Fibroblast of skin of abdomen (primary cell): ENCODE measurements at regions not wholly inside any gene's neighbourhood (a gene's known extent, or its start where the extent isn't known, plus 50 kb on each side); places are given as distances from the start of the nearest gene placed in this dataset.
A peak's percentile ranks its signal among the peaks of the same experiment; 100 is the strongest.

Source experiments
- DNase-seq: peaks from one replicate; pipeline ENCODE4 v3.0.0-alpha.2; 2013

- DNase-seq = peak; percentile 69
Observed at GRCh38 chr12:13278249-13278787, 81.8 kb downstream of the EMP1 start.

- DNase-seq = no peak
Observed at GRCh38 chr12:13277293-13277692, 80.8 kb downstream of the EMP1 start.

DNA sequence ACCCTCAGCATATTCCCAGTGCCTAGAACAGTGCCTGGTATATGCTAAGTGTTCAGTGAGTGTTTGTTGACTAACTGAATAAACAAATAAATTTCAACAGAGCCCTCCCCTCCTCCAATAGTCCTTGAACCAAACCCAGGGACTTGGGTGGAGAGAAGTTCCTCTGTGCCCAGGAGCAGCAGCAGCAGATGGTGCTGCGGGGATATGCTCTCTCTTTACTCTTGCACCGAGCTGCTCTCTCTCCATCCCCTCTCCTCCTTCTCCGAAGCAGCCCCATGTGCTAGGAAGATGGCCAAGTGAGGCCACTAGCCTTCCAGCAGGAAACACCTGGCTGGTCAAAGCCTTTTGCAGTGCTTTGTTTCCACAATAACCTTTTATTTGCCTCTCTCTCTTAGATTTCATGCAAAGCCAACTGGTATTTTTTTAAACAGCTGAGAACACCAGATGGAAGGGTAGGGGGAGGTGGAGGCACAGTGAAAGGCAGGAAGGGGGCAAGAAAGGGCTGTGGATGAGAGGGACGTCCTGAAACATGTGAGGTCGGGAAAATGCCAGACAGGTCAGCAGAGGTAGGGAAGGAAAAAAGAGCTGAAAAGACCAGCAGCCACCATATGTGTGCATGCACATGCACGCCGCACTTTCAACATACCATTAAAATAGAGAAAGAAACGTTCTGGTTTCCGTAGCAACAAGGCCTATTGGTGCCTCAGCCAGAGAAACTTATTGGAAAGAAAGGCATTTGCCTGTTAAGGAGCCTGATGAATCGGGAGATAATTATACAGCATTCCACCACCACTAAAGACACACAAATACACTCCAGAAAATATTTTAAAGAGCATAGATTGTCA, 78.9 kb downstream of the EMP1 start:
- no peak for DNase-seq

DNA sequence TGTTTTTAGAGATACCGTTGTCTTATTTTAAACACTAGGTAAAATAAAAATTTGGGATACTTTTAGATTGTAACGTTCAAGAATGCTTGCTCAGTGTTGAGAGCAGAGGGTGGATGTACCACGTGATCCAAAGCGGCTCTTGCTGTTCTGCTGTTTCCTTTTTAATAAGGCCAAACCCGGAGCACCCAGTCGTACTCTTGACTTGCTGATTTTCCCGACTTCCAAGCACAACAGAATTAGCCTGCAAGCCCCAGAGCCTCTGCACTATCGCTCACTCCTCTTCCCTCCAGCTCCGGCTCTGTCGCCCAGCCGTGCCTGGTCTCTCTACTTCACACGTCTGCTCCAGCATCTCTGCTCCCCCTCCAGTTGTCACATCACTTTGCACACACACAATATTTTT, 77.3 kb downstream of the EMP1 start:
- no peak for DNase-seq

DNA sequence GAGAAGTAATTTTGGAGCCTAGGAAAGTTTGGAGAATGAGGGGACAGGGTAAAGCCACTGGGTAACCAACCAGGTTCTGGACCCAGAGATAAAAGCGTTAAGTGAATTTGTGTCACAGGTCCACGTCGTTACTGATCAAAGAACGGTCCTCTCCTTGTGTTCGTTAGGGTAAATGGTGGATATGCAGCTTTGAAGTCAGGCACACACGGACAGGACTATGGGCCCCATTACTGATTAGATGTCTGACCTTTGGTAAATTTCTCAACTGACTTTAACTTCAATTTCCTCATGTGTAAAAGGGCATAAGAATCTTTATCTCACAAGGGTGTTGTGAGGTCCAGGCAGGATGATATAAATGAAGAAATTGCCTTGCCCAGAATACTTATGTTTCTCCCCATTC, 76.6 kb downstream of the EMP1 start:
- no peak for DNase-seq

- no peak for DNase-seq
Observed at GRCh38 chr12:13270817-13271216, 74.3 kb downstream of the EMP1 start.
